Suprapubic skin (tissue), 4 donors: ENCODE measurements at regions not wholly inside any gene's neighbourhood (a gene's known extent, or its start where the extent isn't known, plus 50 kb on each side); places are given as distances from the start of the nearest gene placed in this dataset.

Experiments
- DNase-seq, 2 donors: peaks; one replicate each; pipeline ENCODE4 v3.0.0-alpha.2; 2019; ENCODE audit warnings: low spot score in 2 of 2
- H3K27ac ChIP-seq: fragments of 200-600 bp; sonication (generic); one replicate; pipeline ENCODE4 v1.5.1; 2019
- H3K27me3 ChIP-seq: fragments of 200-600 bp; sonication (generic); one replicate; pipeline ENCODE4 v1.5.1; 2019
- H3K36me3 ChIP-seq: fragments of 200-600 bp; sonication (generic); one replicate; pipeline ENCODE4 v1.5.1; 2019
- H3K4me1 ChIP-seq: fragments of 200-600 bp; sonication (generic); one replicate; pipeline ENCODE4 v1.5.1; 2019
- H3K4me3 ChIP-seq: fragments of 200-600 bp; sonication (generic); one replicate; pipeline ENCODE4 v1.5.1; 2019; ENCODE audit warnings: mild to moderate bottlenecking
- H3K9me3 ChIP-seq: fragments of 200-600 bp; sonication (generic); one replicate; pipeline ENCODE4 v1.5.1; 2019
- CTCF ChIP-seq, 2 donors: fragments of 200-600 bp in 1 of 2; fragments of 450-650 bp in 1 of 2; sonication (generic) in 1 of 2; IDR thresholded peaks; one replicate each; pipeline ENCODE4 v1.5.1; 2016 to 2019; ENCODE audit warnings: antibody characterized with exemption in 2 of 2, mild to moderate bottlenecking in 1 of 2, moderate library complexity in 1 of 2
- EP300 ChIP-seq: sonication (generic); formaldehyde crosslinking; IDR thresholded peaks from one replicate; pipeline ENCODE4 v1.6.1; 2017; ENCODE audit warnings: antibody characterized with exemption
- POLR2A ChIP-seq, 2 donors: fragments of 450-650 bp; IDR thresholded peaks; one replicate each; pipeline ENCODE4 v1.6.1; 2017; ENCODE audit warnings: antibody characterized with exemption in 2 of 2, mild to moderate bottlenecking in 2 of 2, moderate library complexity in 2 of 2
- POLR2AphosphoS5 ChIP-seq, 3 donors: sonication (generic); formaldehyde crosslinking; IDR thresholded peaks; one replicate each; pipeline ENCODE4 v1.6.1; 2017; ENCODE audit warnings: antibody characterized with exemption in 3 of 3
- WGBS: methylation state at CpG from one replicate; pipeline ENCODE4 v1.1.5; 2018; 5-methylcytosine and 5-hydroxymethylcytosine counted together

- Histone ChIP-seq H3K4me3 (no peak overlapping the region), H3K27me3 (no peaks in the 10 kb centered on the region), H3K9me3 (no peaks in the 10 kb centered on the region), H3K27ac (no peak overlapping the region), H3K4me1 (peaks cover 3% of the 10 kb centered on the region), H3K36me3 (no peaks in the 10 kb centered on the region)
- TF ChIP-seq POLR2AphosphoS5 (IDR thresholded peaks at IDR 0.05) (no peak), EP300 (no peak), POLR2A (IDR thresholded peaks at IDR 0.05) (no peak), CTCF (IDR thresholded peaks at IDR 0.05) (no peak)
- WGBS: 92% methylated on average over 9 of the region's 9 CpGs
- DNase-seq: no peak
These were observed 326.7 kb upstream of the JARID2 start for GRCh38 chr6:14919038-14919670.

- TF ChIP-seq CTCF (IDR thresholded peaks at IDR 0.05) (no peak), EP300 (no peak), POLR2AphosphoS5 (IDR thresholded peaks at IDR 0.05) (no peak), POLR2A (IDR thresholded peaks at IDR 0.05) (no peak)
- Histone ChIP-seq H3K4me3 (no peak overlapping the region), H3K27me3 (no peaks in the 10 kb centered on the region), H3K36me3 (no peaks in the 10 kb centered on the region), H3K27ac (no peak overlapping the region), H3K4me1 (peaks cover 7% of the 10 kb centered on the region), H3K9me3 (no peaks in the 10 kb centered on the region)
- DNase-seq: no peak
- WGBS: 100% methylated on average over 2 of the region's 2 CpGs
These were observed 325.6 kb upstream of the JARID2 start for GRCh38 chr6:14920276-14920675.

- peak in 1 of 2 donors; percentile 77 for DNase-seq
- no peaks in the 10 kb centered on the region for H3K36me3 ChIP-seq
- 72% methylated on average over 8 of the region's 11 CpGs for WGBS
- peak overlapping the region; percentile 62 for H3K27ac ChIP-seq
- peaks cover 9% of the 10 kb centered on the region for H3K4me1 ChIP-seq
- no peak for TF ChIP-seq POLR2AphosphoS5 (IDR thresholded peaks at IDR 0.05)
- no peak for TF ChIP-seq POLR2A (IDR thresholded peaks at IDR 0.05)
- no peak for TF ChIP-seq EP300
- no peak for TF ChIP-seq CTCF (IDR thresholded peaks at IDR 0.05)
- no peak overlapping the region for H3K4me3 ChIP-seq
- H3K27me3 ChIP-seq: no peaks in the 10 kb centered on the region
- H3K9me3 ChIP-seq: no peaks in the 10 kb centered on the region
These were observed 324.7 kb upstream of the JARID2 start for GRCh38 chr6:14921170-14921569.

- Histone ChIP-seq H3K36me3 (no peaks in the 10 kb centered on the region), H3K27me3 (no peaks in the 10 kb centered on the region), H3K27ac (peak overlapping the region; percentile 62), H3K9me3 (no peaks in the 10 kb centered on the region), H3K4me1 (peaks cover 9% of the 10 kb centered on the region), H3K4me3 (no peak overlapping the region)
- TF ChIP-seq EP300 (no peak), POLR2AphosphoS5 (IDR thresholded peaks at IDR 0.05) (no peak), CTCF (IDR thresholded peaks at IDR 0.05) (no peak), POLR2A (IDR thresholded peaks at IDR 0.05) (no peak)
- WGBS: 80% methylated on average over 15 of the region's 15 CpGs
- DNase-seq: no peak
These were observed 323.8 kb upstream of the JARID2 start for GRCh38 chr6:14921878-14922671.

GRCh38 chr6:14922706-14923460, 323.0 kb upstream of the JARID2 start:
- H3K27ac ChIP-seq: peak overlapping the region; percentile 62
- H3K4me1 ChIP-seq: peaks cover 9% of the 10 kb centered on the region
- WGBS: 83% methylated on average over 9 of the region's 9 CpGs
- H3K9me3 ChIP-seq: no peaks in the 10 kb centered on the region
- TF ChIP-seq EP300: no peak
- TF ChIP-seq POLR2AphosphoS5 (IDR thresholded peaks at IDR 0.05): no peak
- TF ChIP-seq POLR2A (IDR thresholded peaks at IDR 0.05): no peak
- TF ChIP-seq CTCF (IDR thresholded peaks at IDR 0.05): no peak
- DNase-seq: no peak
- H3K27me3 ChIP-seq: no peaks in the 10 kb centered on the region
- H3K4me3 ChIP-seq: no peak overlapping the region
- H3K36me3 ChIP-seq: no peaks in the 10 kb centered on the region
